CD8-positive, alpha-beta memory T cell (primary cell): ENCODE measurements at regions not wholly inside any gene's neighbourhood (a gene's known extent, or its start where the extent isn't known, plus 50 kb on each side); places are given as distances from the start of the nearest gene placed in this dataset.

Experiments used
- CTCF ChIA-PET: fragments of 350-600 bp; sonication (Branson Sonifier 250); formaldehyde crosslinking; loops from one replicate; lab custom pipeline; 2021; ENCODE audit warnings: antibody characterized with exemption; lab: Charles Lee
- POLR2A ChIA-PET: fragments of 350-600 bp; sonication (Branson Sonifier 250); formaldehyde crosslinking; loops from one replicate; lab custom pipeline; 2021; ENCODE audit warnings: antibody characterized with exemption; lab: Charles Lee
- DNase-seq, 5 donors: peaks; one replicate each; pipeline versions ENCODE4 v3.0.0 to v3.0.0-alpha.2; 2020 to 2022; ENCODE audit warnings: mixed read lengths in 1 of 5
- H3K27ac ChIP-seq: one replicate; pipeline ENCODE4 v1.7.0; 2013; ENCODE audit warnings: low read depth, mild to moderate bottlenecking, low read length, moderate library complexity
- H3K27me3 ChIP-seq: 2 replicates; pipeline ENCODE4 v1.7.0; 2013; ENCODE audit warnings: low read length, mild to moderate bottlenecking; ENCODE audit not compliant: insufficient read depth, poor library complexity, severe bottlenecking
- H3K36me3 ChIP-seq: 2 replicates; pipeline ENCODE4 v1.7.0; 2013; ENCODE audit warnings: mild to moderate bottlenecking, low read length, moderate library complexity; ENCODE audit not compliant: insufficient read depth
- H3K4me1 ChIP-seq: 2 replicates; pipeline ENCODE4 v1.7.0; 2013; ENCODE audit warnings: mild to moderate bottlenecking, low read length, moderate library complexity; ENCODE audit not compliant: insufficient read depth
- H3K4me3 ChIP-seq: 2 replicates; pipeline ENCODE4 v1.7.0; 2013; ENCODE audit warnings: mild to moderate bottlenecking, low read length
- H3K9me3 ChIP-seq: 2 replicates; pipeline ENCODE4 v1.7.0; 2013; ENCODE audit warnings: mild to moderate bottlenecking, low read length
- H3K27ac Mint-ChIP-seq, 8 donors: one replicate each; pipeline ENCODE4 v1.8.0; 2020 to 2021; ENCODE audit warnings: mixed read lengths in 8 of 8, mild to moderate bottlenecking in 6 of 8, inconsistent platforms in 3 of 8, moderate library complexity in 3 of 8
- H3K27me3 Mint-ChIP-seq, 2 donors: one replicate each; pipeline ENCODE4 v1.8.0; 2020 to 2021; ENCODE audit warnings: mixed read lengths in 2 of 2, mild to moderate bottlenecking in 1 of 2, moderate library complexity in 1 of 2
- H3K36me3 Mint-ChIP-seq, 3 donors: one replicate each; pipeline ENCODE4 v1.8.0; 2020 to 2021; ENCODE audit warnings: mixed read lengths in 3 of 3, inconsistent platforms in 1 of 3, mild to moderate bottlenecking in 1 of 3
- H3K4me1 Mint-ChIP-seq, 3 donors: one replicate each; pipeline ENCODE4 v1.8.0; 2020 to 2021; ENCODE audit warnings: mixed read lengths in 3 of 3, inconsistent platforms in 1 of 3, mild to moderate bottlenecking in 1 of 3
- H3K4me3 Mint-ChIP-seq, 7 donors: one replicate each; pipeline ENCODE4 v1.8.0; 2020 to 2021; ENCODE audit warnings: mixed read lengths in 7 of 7, mild to moderate bottlenecking in 6 of 7, moderate library complexity in 4 of 7, inconsistent platforms in 2 of 7
- H3K9me3 Mint-ChIP-seq, 5 donors: one replicate each; pipeline ENCODE4 v1.8.0; 2020 to 2022; ENCODE audit warnings: mixed read lengths in 5 of 5, mild to moderate bottlenecking in 3 of 5, moderate library complexity in 2 of 5, inconsistent platforms in 1 of 5

- H3K4me3 Mint-ChIP-seq, result no peak overlapping the region
- no peak for DNase-seq
- POLR2A ChIA-PET, result no interaction called here
- Histone ChIP-seq H3K9me3 (no peaks in the 10 kb centered on the region), H3K36me3 (no peaks in the 10 kb centered on the region), H3K27me3 (no peaks in the 10 kb centered on the region), H3K27ac (no peak overlapping the region), H3K4me3 (no peak overlapping the region), H3K4me1 (no peaks in the 10 kb centered on the region)
- H3K4me1 Mint-ChIP-seq, result no peaks in the 10 kb centered on the region
- CTCF ChIA-PET, result no interaction called here
- no peaks in the 10 kb centered on the region for H3K27me3 Mint-ChIP-seq
- H3K27ac Mint-ChIP-seq, result no peak overlapping the region
- no peaks in the 10 kb centered on the region for H3K36me3 Mint-ChIP-seq
- peaks cover 0 to 10% (median 0%) of the 10 kb centered on the region in 5 donors for H3K9me3 Mint-ChIP-seq
These were observed 77.3 kb upstream of the LIMCH1 start for GRCh38 chr4:41460641-41461040.

GRCh38 chr4:41461780-41462307, 76.1 kb upstream of the LIMCH1 start:
- H3K9me3 ChIP-seq, result no peaks in the 10 kb centered on the region
- ChIA-PET CTCF (no interaction called here), POLR2A (no interaction called here)
- H3K4me1 Mint-ChIP-seq, result no peaks in the 10 kb centered on the region
- H3K4me3 ChIP-seq, result no peak overlapping the region
- no peaks in the 10 kb centered on the region for H3K36me3 Mint-ChIP-seq
- no peaks in the 10 kb centered on the region for H3K4me1 ChIP-seq
- DNase-seq, result no peak
- H3K27ac Mint-ChIP-seq, result no peak overlapping the region
- no peak overlapping the region for H3K27ac ChIP-seq
- H3K36me3 ChIP-seq, result no peaks in the 10 kb centered on the region
- H3K27me3 Mint-ChIP-seq, result no peaks in the 10 kb centered on the region
- peaks cover 0 to 10% (median 0%) of the 10 kb centered on the region in 5 donors for H3K9me3 Mint-ChIP-seq
- peak overlapping the region in 1 of 7 donors; percentile 23 for H3K4me3 Mint-ChIP-seq
- H3K27me3 ChIP-seq, result no peaks in the 10 kb centered on the region

GRCh38 chr4:41465146-41465761, 72.7 kb upstream of the LIMCH1 start:
- POLR2A ChIA-PET, result no interaction called here

GRCh38 chr4:41466249-41466648, 71.7 kb upstream of the LIMCH1 start:
- no peak overlapping the region for H3K27ac Mint-ChIP-seq
- no peaks in the 10 kb centered on the region for H3K4me1 Mint-ChIP-seq
- peaks cover 0 to 12% (median 0%) of the 10 kb centered on the region in 5 donors for H3K9me3 Mint-ChIP-seq
- ChIA-PET POLR2A (no interaction called here), CTCF (no interaction called here)
- H3K9me3 ChIP-seq, result no peaks in the 10 kb centered on the region
- H3K4me1 ChIP-seq, result no peaks in the 10 kb centered on the region
- H3K36me3 Mint-ChIP-seq, result no peaks in the 10 kb centered on the region
- H3K27ac ChIP-seq, result no peak overlapping the region
- H3K4me3 ChIP-seq, result no peak overlapping the region
- H3K27me3 ChIP-seq, result no peaks in the 10 kb centered on the region
- no peaks in the 10 kb centered on the region for H3K27me3 Mint-ChIP-seq
- no peak overlapping the region for H3K4me3 Mint-ChIP-seq
- no peaks in the 10 kb centered on the region for H3K36me3 ChIP-seq
- no peak for DNase-seq

More at GRCh38 chr4:41465146-41465761, 72.7 kb upstream of the LIMCH1 start:
- H3K27ac Mint-ChIP-seq, result no peak overlapping the region
- no peak for DNase-seq
- Histone ChIP-seq H3K36me3 (no peaks in the 10 kb centered on the region), H3K9me3 (no peaks in the 10 kb centered on the region), H3K4me3 (no peak overlapping the region), H3K27me3 (no peaks in the 10 kb centered on the region), H3K4me1 (no peaks in the 10 kb centered on the region), H3K27ac (no peak overlapping the region)
- no peaks in the 10 kb centered on the region for H3K27me3 Mint-ChIP-seq
- no peaks in the 10 kb centered on the region for H3K36me3 Mint-ChIP-seq
- peaks cover 0 to 6% (median 0%) of the 10 kb centered on the region in 5 donors for H3K9me3 Mint-ChIP-seq
- CTCF ChIA-PET, result no interaction called here
- H3K4me1 Mint-ChIP-seq, result no peaks in the 10 kb centered on the region
- no peak overlapping the region for H3K4me3 Mint-ChIP-seq

GRCh38 chr4:41468122-41468521, 69.8 kb upstream of the LIMCH1 start:
- H3K27ac Mint-ChIP-seq, result no peak overlapping the region
- POLR2A ChIA-PET, result no interaction called here
- H3K9me3 Mint-ChIP-seq, result peaks cover 0 to 16% (median 0%) of the 10 kb centered on the region in 5 donors
- Histone ChIP-seq H3K9me3 (no peaks in the 10 kb centered on the region), H3K27ac (no peak overlapping the region), H3K4me1 (no peaks in the 10 kb centered on the region), H3K4me3 (no peak overlapping the region), H3K27me3 (no peaks in the 10 kb centered on the region), H3K36me3 (no peaks in the 10 kb centered on the region)
- H3K27me3 Mint-ChIP-seq, result peaks cover 0 to 4% of the 10 kb centered on the region in 2 donors
- H3K4me1 Mint-ChIP-seq, result no peaks in the 10 kb centered on the region
- H3K4me3 Mint-ChIP-seq, result no peak overlapping the region
- H3K36me3 Mint-ChIP-seq, result no peaks in the 10 kb centered on the region
- CTCF ChIA-PET, result no interaction called here
- DNase-seq, result no peak

GRCh38 chr4:41471126-41472071, 66.6 kb upstream of the LIMCH1 start:
- H3K27me3 Mint-ChIP-seq, result peaks cover 2 to 4% of the 10 kb centered on the region in 2 donors
- no peak overlapping the region for H3K27ac ChIP-seq
- no peak overlapping the region for H3K27ac Mint-ChIP-seq
- CTCF ChIA-PET, result no interaction called here
- peaks cover 0 to 16% (median 0%) of the 10 kb centered on the region in 5 donors for H3K9me3 Mint-ChIP-seq
- POLR2A ChIA-PET, result no interaction called here
- H3K27me3 ChIP-seq, result no peaks in the 10 kb centered on the region
- no peaks in the 10 kb centered on the region for H3K4me1 ChIP-seq
- no peaks in the 10 kb centered on the region for H3K9me3 ChIP-seq
- no peak overlapping the region for H3K4me3 Mint-ChIP-seq
- H3K36me3 Mint-ChIP-seq, result no peaks in the 10 kb centered on the region
- H3K36me3 ChIP-seq, result no peaks in the 10 kb centered on the region
- no peak for DNase-seq
- H3K4me3 ChIP-seq, result no peak overlapping the region
- no peaks in the 10 kb centered on the region for H3K4me1 Mint-ChIP-seq

GRCh38 chr4:41472081-41472480, 65.9 kb upstream of the LIMCH1 start:
- Mint-ChIP-seq H3K27ac (no peak overlapping the region), H3K9me3 (peaks cover 0 to 19% (median 0%) of the 10 kb centered on the region in 5 donors), H3K36me3 (no peaks in the 10 kb centered on the region), H3K4me3 (no peak overlapping the region), H3K27me3 (peaks cover 2 to 4% of the 10 kb centered on the region in 2 donors), H3K4me1 (no peaks in the 10 kb centered on the region)
- H3K4me3 ChIP-seq, result no peak overlapping the region
- no peaks in the 10 kb centered on the region for H3K4me1 ChIP-seq
- no peak for DNase-seq
- no peaks in the 10 kb centered on the region for H3K36me3 ChIP-seq
- no peak overlapping the region for H3K27ac ChIP-seq
- H3K9me3 ChIP-seq, result no peaks in the 10 kb centered on the region
- ChIA-PET POLR2A (no interaction called here), CTCF (no interaction called here)
- no peaks in the 10 kb centered on the region for H3K27me3 ChIP-seq

- Mint-ChIP-seq H3K4me3 (no peak overlapping the region), H3K4me1 (no peaks in the 10 kb centered on the region), H3K27ac (no peak overlapping the region), H3K27me3 (peaks cover 2 to 4% of the 10 kb centered on the region in 2 donors), H3K9me3 (peaks cover 0 to 19% (median 0%) of the 10 kb centered on the region in 5 donors), H3K36me3 (no peaks in the 10 kb centered on the region)
- DNase-seq, result no peak
- Histone ChIP-seq H3K4me3 (no peak overlapping the region), H3K27me3 (no peaks in the 10 kb centered on the region), H3K36me3 (no peaks in the 10 kb centered on the region), H3K27ac (no peak overlapping the region), H3K4me1 (no peaks in the 10 kb centered on the region), H3K9me3 (no peaks in the 10 kb centered on the region)
- ChIA-PET CTCF (no interaction called here), POLR2A (no interaction called here)
These were observed 64.8 kb upstream of the LIMCH1 start for GRCh38 chr4:41473176-41473575.
